HEK293T (cell line): ENCODE measurements at regions not wholly inside any gene's neighbourhood (a gene's known extent, or its start where the extent isn't known, plus 50 kb on each side); places are given as distances from the start of the nearest gene placed in this dataset.

ENCODE experiments used
- ARNT ChIP-seq: fragments of 450-650 bp; IDR thresholded peaks from 2 replicates; pipeline ENCODE4 v1.6.1; 2017; ENCODE audit warnings: mild to moderate bottlenecking
- BHLHE40 ChIP-seq: fragments of 450-650 bp; IDR thresholded peaks from 2 replicates; pipeline ENCODE4 v1.6.1; 2016; ENCODE audit warnings: mild to moderate bottlenecking, moderate library complexity, borderline replicate concordance
- CTBP1 ChIP-seq: fragments of 450-650 bp; IDR thresholded peaks from 2 replicates; pipeline ENCODE4 v1.6.1; 2016; ENCODE audit warnings: borderline replicate concordance
- ELF4 ChIP-seq: fragments of 450-650 bp; IDR thresholded peaks from 2 replicates; pipeline ENCODE4 v1.6.1; 2017; ENCODE audit warnings: antibody characterized with exemption
- FOXA1 ChIP-seq: fragments of 450-650 bp; IDR thresholded peaks from 2 replicates; pipeline ENCODE4 v1.6.1; 2016; ENCODE audit warnings: mild to moderate bottlenecking
- FOXM1 ChIP-seq: fragments of 450-650 bp; IDR thresholded peaks from 2 replicates; pipeline ENCODE4 v1.6.1; 2017; ENCODE audit warnings: mild to moderate bottlenecking, borderline replicate concordance
- HDGF ChIP-seq: fragments of 450-650 bp; IDR thresholded peaks from 2 replicates; pipeline ENCODE4 v1.6.1; 2017; ENCODE audit warnings: antibody characterized with exemption, borderline replicate concordance
- LEF1 ChIP-seq: fragments of 450-650 bp; IDR thresholded peaks from 2 replicates; pipeline ENCODE4 v1.6.1; 2017; ENCODE audit warnings: mild to moderate bottlenecking, borderline replicate concordance
- NFRKB ChIP-seq: fragments of 450-650 bp; IDR thresholded peaks from 2 replicates; pipeline ENCODE4 v1.6.1; 2016; ENCODE audit warnings: mild to moderate bottlenecking, moderate library complexity
- SP1 ChIP-seq: fragments of 450-650 bp; IDR thresholded peaks from 2 replicates; pipeline ENCODE4 v1.6.1; 2017
- SUZ12 ChIP-seq: fragments of 450-650 bp; IDR thresholded peaks from 2 replicates; pipeline ENCODE4 v1.6.1; 2016; ENCODE audit warnings: mild to moderate bottlenecking
- ZNF384 ChIP-seq: fragments of 450-650 bp; IDR thresholded peaks from 2 replicates; pipeline ENCODE4 v1.6.1; 2016

- TF ChIP-seq ZNF384 (no peak), ELF4 (no peak), FOXA1 (no peak), BHLHE40 (no peak), NFRKB (no peak), FOXM1 (no peak), LEF1 (no peak), SP1 (no peak), SUZ12 (no peak), CTBP1 (no peak), HDGF (no peak), ARNT (no peak)
These were observed 536.3 kb downstream of the IQCM start for GRCh38 chr4:149279331-149279730.
